Ovary (tissue), 7 donors: ENCODE measurements at regions not wholly inside any gene's neighbourhood (a gene's known extent, or its start where the extent isn't known, plus 50 kb on each side); places are given as distances from the start of the nearest gene placed in this dataset.

ENCODE experiments used
- DNase-seq, 5 donors: peaks; one replicate each; pipeline ENCODE4 v3.0.0-alpha.2; 2019 to 2020
- H3K27ac ChIP-seq, 2 donors: fragments of 200-600 bp; one replicate each; pipeline versions ENCODE4 v1.5.1 to v1.8.0; 2019 to 2022
- H3K27me3 ChIP-seq: fragments of 200-600 bp; one replicate; pipeline ENCODE4 v1.8.0; 2022
- H3K36me3 ChIP-seq: fragments of 200-600 bp; sonication (generic); one replicate; pipeline ENCODE4 v1.5.1; 2019
- H3K4me1 ChIP-seq: one replicate; pipeline ENCODE4 v1.8.1; 2013; ENCODE audit warnings: mild to moderate bottlenecking, moderate library complexity; ENCODE audit not compliant: insufficient read depth
- H3K4me3 ChIP-seq: fragments of 200-600 bp; sonication (generic); one replicate; pipeline ENCODE4 v1.5.1; 2017
- H3K9me3 ChIP-seq, 2 donors: fragments of 200-600 bp in 1 of 2; sonication (generic) in 1 of 2; one replicate each; pipeline versions ENCODE4 v1.5.1 to v1.8.1; 2013 to 2019; ENCODE audit warnings: mild to moderate bottlenecking in 1 of 2, moderate library complexity in 1 of 2
- EP300 ChIP-seq: sonication (generic); formaldehyde crosslinking; IDR thresholded peaks from one replicate; pipeline ENCODE4 v1.6.1; 2017; ENCODE audit warnings: antibody characterized with exemption
- POLR2A ChIP-seq: fragments of 450-650 bp; IDR thresholded peaks from one replicate; pipeline ENCODE4 v1.6.1; 2017; ENCODE audit warnings: antibody characterized with exemption, mild to moderate bottlenecking, moderate library complexity
- WGBS, 3 donors: extraction: QIAGEN DNeasy Blood & Tissue Kit in 1 of 3; methylation state at CpG; one replicate each; pipeline versions ENCODE4 v1.1.5 to v1.1.7; 2013 to 2017; 5-methylcytosine and 5-hydroxymethylcytosine counted together
- intact Hi-C, 4 donors: fragments of 100-400 bp; cut with DNase I; formaldehyde crosslinking; loops; one replicate each; pipeline versions ENCODE4 v1.11.0 to v1.15.1; 2022 to 2023
- TF ChIP-seq, protein P1 (sequence below), 3 donors: fragments of 450-650 bp in 2 of 3; fragments of 200-600 bp in 1 of 3; IDR thresholded peaks; one replicate each; pipeline versions ENCODE4 v1.5.1 to v1.8.0; 2016 to 2022; ENCODE audit warnings: antibody characterized with exemption in 3 of 3, mild to moderate bottlenecking in 1 of 3
- donor health status: DM: no; HTN: no; CAD: no; lungs with moderate emphysema.
- donor health status: DM: no; HTN: no; CAD: no.
- donor health status: Bipolar disorder and iron deficiency.
- donor health status: DM: no; HTN: no; CAD: no.
- donor health status: DM: yes; HTN: yes; CAD: no.

DNA sequence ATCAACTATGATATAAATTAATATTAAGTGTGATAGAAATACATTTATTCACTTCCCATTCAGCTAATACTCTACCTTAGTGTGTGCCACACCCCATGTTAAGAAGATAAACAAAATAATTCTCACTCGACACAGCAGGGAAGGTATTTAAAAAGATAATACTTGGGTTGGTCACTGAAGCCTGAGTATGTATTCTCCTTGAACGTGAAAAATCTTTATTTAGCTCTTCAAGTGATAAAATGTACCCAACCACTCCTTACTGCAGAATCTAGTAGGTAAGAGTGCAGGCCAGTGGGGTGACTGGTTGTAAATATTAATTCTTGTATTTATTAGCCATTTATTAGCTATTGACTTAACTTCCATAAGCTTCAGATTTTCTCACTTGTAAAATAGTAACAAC lies 372.7 kb upstream of the THBS1 start:
- Histone ChIP-seq H3K4me3 (no peak overlapping the region), H3K4me1 (no peaks in the 10 kb centered on the region), H3K36me3 (no peaks in the 10 kb centered on the region), H3K27me3 (no peaks in the 10 kb centered on the region), H3K27ac (no peak overlapping the region), H3K9me3 (no peaks in the 10 kb centered on the region)
- TF ChIP-seq EP300 = no peak
- TF ChIP-seq, protein P1, sequence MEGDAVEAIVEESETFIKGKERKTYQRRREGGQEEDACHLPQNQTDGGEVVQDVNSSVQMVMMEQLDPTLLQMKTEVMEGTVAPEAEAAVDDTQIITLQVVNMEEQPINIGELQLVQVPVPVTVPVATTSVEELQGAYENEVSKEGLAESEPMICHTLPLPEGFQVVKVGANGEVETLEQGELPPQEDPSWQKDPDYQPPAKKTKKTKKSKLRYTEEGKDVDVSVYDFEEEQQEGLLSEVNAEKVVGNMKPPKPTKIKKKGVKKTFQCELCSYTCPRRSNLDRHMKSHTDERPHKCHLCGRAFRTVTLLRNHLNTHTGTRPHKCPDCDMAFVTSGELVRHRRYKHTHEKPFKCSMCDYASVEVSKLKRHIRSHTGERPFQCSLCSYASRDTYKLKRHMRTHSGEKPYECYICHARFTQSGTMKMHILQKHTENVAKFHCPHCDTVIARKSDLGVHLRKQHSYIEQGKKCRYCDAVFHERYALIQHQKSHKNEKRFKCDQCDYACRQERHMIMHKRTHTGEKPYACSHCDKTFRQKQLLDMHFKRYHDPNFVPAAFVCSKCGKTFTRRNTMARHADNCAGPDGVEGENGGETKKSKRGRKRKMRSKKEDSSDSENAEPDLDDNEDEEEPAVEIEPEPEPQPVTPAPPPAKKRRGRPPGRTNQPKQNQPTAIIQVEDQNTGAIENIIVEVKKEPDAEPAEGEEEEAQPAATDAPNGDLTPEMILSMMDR (IDR thresholded peaks at IDR 0.05) = no peak
- TF ChIP-seq POLR2A = no peak
- WGBS, 3 donors = 65 to 80% (median 70%) methylated on average over 2 of the region's 2 CpGs
- intact Hi-C loops = no loop called here
- no peak for DNase-seq

DNA sequence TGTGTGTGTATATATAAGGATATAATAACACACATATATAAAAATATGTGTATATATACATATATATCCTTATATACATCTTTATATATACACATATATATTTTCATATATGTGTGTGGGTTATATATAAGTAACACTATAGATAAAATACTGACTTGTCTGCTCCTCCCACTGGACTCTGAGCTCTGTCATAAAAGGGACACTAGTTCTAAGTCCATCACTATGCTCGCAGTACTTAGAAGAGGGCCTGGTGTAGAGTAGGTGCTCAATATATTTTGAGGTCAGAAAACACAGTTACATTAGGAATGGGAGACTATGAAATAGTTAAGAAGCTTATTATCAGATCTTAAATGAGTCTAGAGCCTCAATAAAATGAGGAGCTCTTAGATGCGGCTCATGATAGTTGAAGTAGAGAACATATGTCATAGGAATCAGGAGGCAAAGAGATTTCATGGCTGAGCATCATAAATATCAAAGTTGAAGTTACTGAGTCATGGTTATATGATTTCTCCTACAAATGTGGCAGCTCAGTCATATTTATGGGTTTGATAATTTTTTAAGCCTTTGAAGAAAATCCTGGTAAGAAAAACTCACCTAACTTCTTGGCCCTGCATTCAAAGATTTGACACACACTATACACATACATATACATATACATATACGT lies 371.2 kb upstream of the THBS1 start:
- no peak for TF ChIP-seq POLR2A
- TF ChIP-seq EP300 = no peak
- TF ChIP-seq, protein P1 (IDR thresholded peaks at IDR 0.05) = no peak
- no peak overlapping the region for H3K4me3 ChIP-seq
- H3K4me1 ChIP-seq = no peaks in the 10 kb centered on the region
- H3K27me3 ChIP-seq = no peaks in the 10 kb centered on the region
- no peak for DNase-seq
- no peak overlapping the region for H3K27ac ChIP-seq
- H3K9me3 ChIP-seq = no peaks in the 10 kb centered on the region
- intact Hi-C loops = no loop called here
- 97 to 98% (median 98%) methylated on average over 3 of the region's 3 CpGs for WGBS, 3 donors
- H3K36me3 ChIP-seq = no peaks in the 10 kb centered on the region

DNA sequence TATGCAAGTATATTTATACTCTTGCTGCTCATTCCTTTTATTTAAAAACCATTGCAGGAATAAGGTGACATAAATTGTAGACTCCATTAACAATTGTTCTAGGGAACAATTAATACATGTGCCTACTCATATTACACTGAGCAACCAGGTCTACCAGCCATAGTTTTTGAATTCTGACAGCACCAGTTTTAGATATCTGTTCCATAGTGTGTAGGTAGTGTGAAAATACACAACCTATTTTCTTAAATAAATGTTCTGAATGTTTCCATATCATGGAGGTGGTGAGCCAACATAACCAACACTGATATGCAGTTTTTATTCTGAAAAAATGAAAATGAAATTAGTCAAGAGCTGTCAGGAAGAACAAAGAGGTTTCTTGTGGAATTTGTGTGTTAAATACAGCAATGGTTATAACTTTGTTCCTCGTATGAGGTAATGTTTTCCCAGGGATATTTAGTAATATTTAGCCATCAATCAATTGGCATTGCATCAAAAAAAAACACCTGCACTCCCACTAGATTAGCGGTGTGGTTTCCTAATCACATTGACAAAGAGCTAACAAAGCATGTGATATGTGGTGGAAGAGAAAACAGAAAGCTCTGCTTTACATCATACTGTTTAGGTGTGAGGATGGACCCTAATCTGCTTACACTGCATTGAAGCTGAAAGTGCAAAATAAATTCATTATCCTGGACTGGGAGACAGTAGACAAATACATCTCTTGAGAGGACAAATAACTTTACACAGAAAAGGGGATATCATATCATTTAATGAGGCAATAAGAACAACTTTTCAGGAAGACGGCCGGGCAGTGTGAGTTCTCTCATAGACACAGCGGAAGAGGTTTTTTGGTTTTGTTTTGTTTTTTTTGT lies 369.5 kb upstream of the THBS1 start:
- Histone ChIP-seq H3K27me3 (no peaks in the 10 kb centered on the region), H3K27ac (no peak overlapping the region), H3K9me3 (no peaks in the 10 kb centered on the region), H3K36me3 (no peaks in the 10 kb centered on the region), H3K4me1 (no peaks in the 10 kb centered on the region), H3K4me3 (no peak overlapping the region)
- intact Hi-C loops = no loop called here
- DNase-seq = no peak
- no peak for TF ChIP-seq POLR2A
- no peak for TF ChIP-seq EP300
- TF ChIP-seq, protein P1 (IDR thresholded peaks at IDR 0.05) = no peak
- 78 to 90% (median 84%) methylated on average over 5 of the region's 5 CpGs for WGBS, 3 donors

DNA sequence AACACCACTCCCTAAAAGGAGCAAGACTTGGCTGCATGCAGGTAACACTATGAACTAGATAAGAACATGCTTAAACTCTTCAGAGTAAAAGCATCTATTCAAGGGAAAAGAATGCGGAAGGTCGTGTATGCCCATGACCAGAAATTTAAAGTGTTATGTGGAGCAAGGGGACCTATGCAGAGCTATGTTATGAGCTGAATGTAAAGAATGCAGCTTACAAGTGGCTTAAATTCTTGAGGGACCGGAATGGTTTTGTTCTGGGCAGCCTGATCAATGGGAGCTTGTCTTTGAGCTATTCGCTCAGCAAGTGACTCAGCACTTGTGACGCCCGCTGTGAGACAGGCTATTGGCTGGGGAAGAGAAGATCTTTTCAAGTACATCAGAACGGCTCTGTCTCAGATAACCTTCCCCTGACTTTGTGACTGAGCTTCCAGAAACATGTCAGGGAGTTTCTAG lies 367.5 kb upstream of the THBS1 start:
- H3K4me3 ChIP-seq = no peak overlapping the region
- no peak overlapping the region for H3K27ac ChIP-seq
- peak; percentile 26 to 58 (median 43) for DNase-seq
- H3K9me3 ChIP-seq = no peaks in the 10 kb centered on the region
- TF ChIP-seq POLR2A = no peak
- TF ChIP-seq EP300 = no peak
- TF ChIP-seq, protein P1 (IDR thresholded peaks at IDR 0.05) = no peak
- intact Hi-C loops = no loop called here
- WGBS, 3 donors = 29 to 41% (median 30%) methylated on average over 7 of the region's 7 CpGs
- no peaks in the 10 kb centered on the region for H3K27me3 ChIP-seq
- no peaks in the 10 kb centered on the region for H3K4me1 ChIP-seq
- no peaks in the 10 kb centered on the region for H3K36me3 ChIP-seq
